ENCODE measurements at regions not wholly inside any gene's neighbourhood (a gene's known extent, or its start where the extent isn't known, plus 50 kb on each side); places are given as distances from the start of the nearest gene placed in this dataset.

DNA sequence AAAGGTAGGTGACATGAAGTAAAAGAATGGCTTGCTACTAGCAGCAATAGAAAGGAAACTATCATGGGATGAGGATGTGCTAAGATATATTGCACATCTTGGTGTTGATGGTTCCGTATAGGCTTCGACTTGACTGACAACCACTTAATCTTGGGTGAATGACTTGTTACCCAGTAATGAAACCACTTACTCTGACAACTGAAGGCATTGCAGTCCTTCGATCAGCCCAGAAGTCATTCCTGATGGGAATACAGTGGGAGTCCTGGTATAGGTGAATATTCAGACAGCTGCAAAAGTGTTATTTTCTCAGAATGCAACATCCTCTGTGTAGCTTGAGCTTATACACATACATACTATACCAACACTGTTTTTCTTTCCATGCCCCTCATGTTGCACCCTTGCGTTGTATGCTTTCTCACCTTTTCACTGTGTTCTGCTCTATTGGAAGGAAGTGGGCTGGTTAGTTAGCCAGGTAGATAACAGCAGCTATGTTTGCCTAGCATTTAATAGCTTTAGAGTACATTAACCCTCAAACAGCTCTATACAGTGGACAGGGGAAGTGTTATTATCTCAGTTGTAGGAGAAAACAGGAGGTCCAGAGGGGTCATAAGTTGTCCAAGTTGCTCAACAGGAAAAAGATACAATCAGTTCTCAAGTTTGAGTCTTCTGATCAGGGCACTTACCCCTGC, 376.5 kb downstream of the MFSD1 start:
- Histone ChIP-seq H3K9me3 (ENCODE audit: control insufficient read depth in 2 of 3, low read length in 3 of 3) (no peaks in the 10 kb centered on the region), H3K36me3 (ENCODE audit: control insufficient read depth in 2 of 3, insufficient read depth in 3 of 3, low read length in 3 of 3) (no peaks in the 10 kb centered on the region), H3K4me3 (ENCODE audit: low read length) (no peak overlapping the region), H3K27ac (ENCODE audit: low read depth, low read length) (no peak overlapping the region), H3K27me3 (ENCODE audit: control insufficient read depth in 2 of 2, insufficient read depth in 2 of 2, low read length in 2 of 2) (no peaks in the 10 kb centered on the region), H3K4me1 (ENCODE audit: control insufficient read depth in 2 of 2, insufficient read depth in 2 of 2, low read length in 2 of 2) (no peaks in the 10 kb centered on the region)
- H3K4me1 Mint-ChIP-seq = no peaks in the 10 kb centered on the region
- H3K9me3 Mint-ChIP-seq = peaks cover 0 to 6% (median 0%) of the 10 kb centered on the region in 11 donors
- no peak overlapping the region for H3K4me3 Mint-ChIP-seq
- ChIA-PET POLR2A (no interaction called here), CTCF (no interaction called here)
- ATAC-seq = no peak
- no peak overlapping the region for H3K27ac Mint-ChIP-seq
- intact Hi-C loops (cut with micrococcal nuclease) = no loop called here
- peaks cover 0 to 4% (median 0%) of the 10 kb centered on the region in 5 donors for H3K27me3 Mint-ChIP-seq
- no peaks in the 10 kb centered on the region for H3K36me3 Mint-ChIP-seq
- no peak for DNase-seq

DNA sequence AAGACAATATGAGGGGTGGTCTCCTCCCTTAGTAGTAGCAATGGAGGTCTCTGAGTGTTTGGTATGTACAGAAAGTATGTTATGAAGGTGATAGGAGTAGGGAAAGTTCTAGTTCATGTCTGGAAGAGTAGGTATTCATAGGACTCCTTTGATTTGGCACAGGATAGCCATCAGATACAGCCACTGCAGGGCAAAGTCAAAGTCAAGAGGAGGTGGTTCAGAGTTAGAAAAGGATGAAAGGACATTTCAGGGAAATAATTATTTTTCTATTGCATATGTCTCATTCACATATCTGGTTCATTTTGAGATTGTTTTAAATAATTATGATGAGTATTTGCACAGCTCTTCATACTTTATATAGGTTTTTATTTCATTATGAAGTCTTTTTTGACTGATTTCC, 381.1 kb downstream of the MFSD1 start:
- Histone ChIP-seq H3K4me1 (ENCODE audit: control insufficient read depth in 2 of 2, insufficient read depth in 2 of 2, low read length in 2 of 2) (no peaks in the 10 kb centered on the region), H3K27me3 (ENCODE audit: control insufficient read depth in 2 of 2, insufficient read depth in 2 of 2, low read length in 2 of 2) (no peaks in the 10 kb centered on the region), H3K27ac (ENCODE audit: low read depth, low read length) (no peak overlapping the region), H3K36me3 (ENCODE audit: control insufficient read depth in 2 of 3, insufficient read depth in 3 of 3, low read length in 3 of 3) (no peaks in the 10 kb centered on the region), H3K9me3 (ENCODE audit: control insufficient read depth in 2 of 3, low read length in 3 of 3) (no peaks in the 10 kb centered on the region), H3K4me3 (ENCODE audit: low read length) (no peak overlapping the region)
- ChIA-PET CTCF (no interaction called here), POLR2A (no interaction called here)
- Mint-ChIP-seq H3K4me1 (no peaks in the 10 kb centered on the region), H3K27ac (no peak overlapping the region), H3K27me3 (peaks cover 0 to 4% (median 0%) of the 10 kb centered on the region in 5 donors), H3K36me3 (no peaks in the 10 kb centered on the region), H3K9me3 (peaks cover 0 to 11% (median 2%) of the 10 kb centered on the region in 11 donors), H3K4me3 (no peak overlapping the region)
- DNase-seq = no peak
- intact Hi-C loops (cut with micrococcal nuclease) = no loop called here
- no peak for ATAC-seq

DNA sequence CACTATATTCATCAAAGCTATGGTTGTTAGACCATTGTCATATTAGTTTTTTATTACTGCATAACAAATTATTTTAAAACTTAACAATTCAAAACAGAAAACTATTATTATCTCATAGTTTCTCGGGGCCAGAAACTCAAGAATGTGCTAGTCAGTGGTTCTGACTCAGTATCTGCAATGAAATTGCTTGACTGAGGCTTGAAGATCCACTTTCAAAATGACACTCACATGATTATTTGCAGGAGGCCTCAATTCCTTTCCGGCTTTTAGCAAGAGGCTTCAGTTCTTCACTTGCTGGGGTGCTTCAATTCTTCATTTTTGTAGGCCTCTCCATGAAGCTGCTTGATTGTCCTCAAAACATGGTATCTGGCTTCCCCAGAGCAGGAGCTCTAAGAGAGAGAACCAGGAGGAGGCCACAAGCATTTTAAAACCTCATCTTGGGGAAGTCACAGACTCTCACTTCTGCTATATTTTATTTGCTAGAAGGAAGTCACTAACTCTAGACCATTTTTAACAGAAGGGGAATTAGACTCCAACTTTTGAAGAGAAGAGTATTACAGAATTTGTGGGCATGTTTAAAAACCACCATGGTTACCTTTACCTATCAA, 383.7 kb downstream of the MFSD1 start:
- CTCF ChIA-PET = no interaction called here

DNA sequence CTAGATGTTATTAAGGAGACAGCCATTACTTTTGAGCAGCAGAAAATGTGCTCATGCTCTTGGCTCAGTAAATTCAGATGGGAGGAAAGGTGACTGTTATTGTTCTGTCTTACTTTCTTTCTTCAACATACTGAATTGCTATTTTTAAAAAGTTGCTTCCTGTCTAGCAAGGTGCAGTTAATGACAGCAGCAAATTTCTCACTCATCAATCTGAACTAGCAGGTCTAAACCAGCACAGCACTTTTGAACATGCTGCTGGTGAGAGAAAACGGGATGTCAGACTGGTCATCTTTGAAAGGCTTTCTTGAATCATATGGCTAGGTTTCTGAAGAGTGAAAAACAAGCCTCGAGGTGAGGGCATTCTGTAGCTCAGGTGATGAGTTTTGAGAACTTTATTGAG, 384.7 kb downstream of the MFSD1 start:
- Mint-ChIP-seq H3K4me3 (no peak overlapping the region), H3K4me1 (no peaks in the 10 kb centered on the region), H3K27ac (no peak overlapping the region), H3K9me3 (peaks cover 0 to 11% (median under 1%) of the 10 kb centered on the region in 11 donors), H3K36me3 (no peaks in the 10 kb centered on the region), H3K27me3 (peaks cover 0 to 9% (median 0%) of the 10 kb centered on the region in 5 donors)
- H3K9me3 ChIP-seq (ENCODE audit: control insufficient read depth in 2 of 3, low read length in 3 of 3) = no peaks in the 10 kb centered on the region
- no peaks in the 10 kb centered on the region for H3K4me1 ChIP-seq (ENCODE audit: control insufficient read depth in 2 of 2, insufficient read depth in 2 of 2, low read length in 2 of 2)
- H3K4me3 ChIP-seq (ENCODE audit: low read length) = no peak overlapping the region
- no peaks in the 10 kb centered on the region for H3K27me3 ChIP-seq (ENCODE audit: control insufficient read depth in 2 of 2, insufficient read depth in 2 of 2, low read length in 2 of 2)
- CTCF ChIA-PET = no interaction called here
- intact Hi-C loops (cut with micrococcal nuclease) = no loop called here
- POLR2A ChIA-PET = no interaction called here
- no peaks in the 10 kb centered on the region for H3K36me3 ChIP-seq (ENCODE audit: control insufficient read depth in 2 of 3, insufficient read depth in 3 of 3, low read length in 3 of 3)
- DNase-seq = no peak
- H3K27ac ChIP-seq (ENCODE audit: low read depth, low read length) = no peak overlapping the region
- ATAC-seq = no peak

More for the DNA sequence above, 383.7 kb downstream of the MFSD1 start:
- H3K27me3 Mint-ChIP-seq = peaks cover 0 to 4% (median 0%) of the 10 kb centered on the region in 5 donors
- H3K27ac Mint-ChIP-seq = no peak overlapping the region
- intact Hi-C loops (cut with micrococcal nuclease) = no loop called here
- Histone ChIP-seq H3K9me3 (ENCODE audit: control insufficient read depth in 2 of 3, low read length in 3 of 3) (no peaks in the 10 kb centered on the region), H3K27me3 (ENCODE audit: control insufficient read depth in 2 of 2, insufficient read depth in 2 of 2, low read length in 2 of 2) (no peaks in the 10 kb centered on the region), H3K27ac (ENCODE audit: low read depth, low read length) (no peak overlapping the region), H3K4me3 (ENCODE audit: low read length) (no peak overlapping the region), H3K4me1 (ENCODE audit: control insufficient read depth in 2 of 2, insufficient read depth in 2 of 2, low read length in 2 of 2) (no peaks in the 10 kb centered on the region), H3K36me3 (ENCODE audit: control insufficient read depth in 2 of 3, insufficient read depth in 3 of 3, low read length in 3 of 3) (no peaks in the 10 kb centered on the region)
- no peak for ATAC-seq
- H3K4me3 Mint-ChIP-seq = no peak overlapping the region
- H3K4me1 Mint-ChIP-seq = no peaks in the 10 kb centered on the region
- H3K36me3 Mint-ChIP-seq = no peaks in the 10 kb centered on the region
- POLR2A ChIA-PET = no interaction called here
- peaks cover 0 to 11% (median 2%) of the 10 kb centered on the region in 11 donors for H3K9me3 Mint-ChIP-seq
- no peak for DNase-seq

GRCh38 chr3:159187232-159187631, 385.4 kb downstream of the MFSD1 start:
- H3K27ac Mint-ChIP-seq = no peak overlapping the region
- CTCF ChIA-PET = no interaction called here
- intact Hi-C loops (cut with micrococcal nuclease) = no loop called here
- no peak for DNase-seq
- Histone ChIP-seq H3K4me1 (ENCODE audit: control insufficient read depth in 2 of 2, insufficient read depth in 2 of 2, low read length in 2 of 2) (no peaks in the 10 kb centered on the region), H3K4me3 (ENCODE audit: low read length) (no peak overlapping the region), H3K27ac (ENCODE audit: low read depth, low read length) (no peak overlapping the region), H3K27me3 (ENCODE audit: control insufficient read depth in 2 of 2, insufficient read depth in 2 of 2, low read length in 2 of 2) (no peaks in the 10 kb centered on the region), H3K9me3 (ENCODE audit: control insufficient read depth in 2 of 3, low read length in 3 of 3) (no peaks in the 10 kb centered on the region), H3K36me3 (ENCODE audit: control insufficient read depth in 2 of 3, insufficient read depth in 3 of 3, low read length in 3 of 3) (no peaks in the 10 kb centered on the region)
- ATAC-seq = no peak
- POLR2A ChIA-PET = no interaction called here
- H3K4me1 Mint-ChIP-seq = no peaks in the 10 kb centered on the region
- no peaks in the 10 kb centered on the region for H3K36me3 Mint-ChIP-seq
- H3K9me3 Mint-ChIP-seq = peaks cover 0 to 11% (median 0%) of the 10 kb centered on the region in 11 donors
- H3K27me3 Mint-ChIP-seq = peaks cover 0 to 7% (median 0%) of the 10 kb centered on the region in 5 donors
- no peak overlapping the region for H3K4me3 Mint-ChIP-seq

DNA sequence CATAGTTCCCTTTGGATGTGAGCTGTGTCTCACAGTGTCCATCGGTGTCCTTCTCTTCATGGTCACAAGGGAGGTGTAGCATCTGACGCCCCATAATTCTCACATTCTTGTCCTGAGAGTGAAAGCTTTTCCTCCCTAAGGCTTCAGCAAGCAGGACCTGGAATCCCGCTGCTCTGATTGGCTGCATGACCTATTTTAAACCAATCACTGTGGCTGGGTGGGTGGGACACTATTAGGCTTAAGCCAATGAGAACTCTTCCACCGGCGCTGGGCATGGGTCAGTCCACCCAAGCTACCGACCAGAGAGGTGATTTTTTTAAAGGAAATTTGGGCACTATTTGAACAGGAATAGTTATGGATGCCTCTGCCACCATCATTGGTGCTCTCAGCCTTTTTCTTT, 385.9 kb downstream of the MFSD1 start:
- Histone ChIP-seq H3K27me3 (ENCODE audit: control insufficient read depth in 2 of 2, insufficient read depth in 2 of 2, low read length in 2 of 2) (no peaks in the 10 kb centered on the region), H3K27ac (ENCODE audit: low read depth, low read length) (no peak overlapping the region), H3K4me1 (ENCODE audit: control insufficient read depth in 2 of 2, insufficient read depth in 2 of 2, low read length in 2 of 2) (no peaks in the 10 kb centered on the region), H3K4me3 (ENCODE audit: low read length) (no peak overlapping the region), H3K36me3 (ENCODE audit: control insufficient read depth in 2 of 3, insufficient read depth in 3 of 3, low read length in 3 of 3) (no peaks in the 10 kb centered on the region), H3K9me3 (ENCODE audit: control insufficient read depth in 2 of 3, low read length in 3 of 3) (no peaks in the 10 kb centered on the region)
- no peaks in the 10 kb centered on the region for H3K36me3 Mint-ChIP-seq
- ChIA-PET POLR2A (no interaction called here), CTCF (no interaction called here)
- peaks cover 0 to 5% (median 0%) of the 10 kb centered on the region in 5 donors for H3K27me3 Mint-ChIP-seq
- DNase-seq (no peak), ATAC-seq (no peak)
- H3K4me1 Mint-ChIP-seq = no peaks in the 10 kb centered on the region
- intact Hi-C loops (cut with micrococcal nuclease) = no loop called here
- peaks cover 0 to 11% (median 0%) of the 10 kb centered on the region in 11 donors for H3K9me3 Mint-ChIP-seq
- no peak overlapping the region for H3K27ac Mint-ChIP-seq
- no peak overlapping the region for H3K4me3 Mint-ChIP-seq
